Jurkat, Clone E6-1 (cell line): ENCODE measurements at regions not wholly inside any gene's neighbourhood (a gene's known extent, or its start where the extent isn't known, plus 50 kb on each side); places are given as distances from the start of the nearest gene placed in this dataset.
A peak's percentile ranks its signal among the peaks of the same experiment; 100 is the strongest.

Experiments
- DNase-seq: peaks from one replicate; pipeline ENCODE4 v3.0.0-alpha.2; 2011; ENCODE audit warnings: low read depth, low spot score
- H3K4me3 ChIP-seq: 2 replicates; pipeline ENCODE4 v1.5.1; 2011; ENCODE audit warnings: mild to moderate bottlenecking, low read length, control low read depth, moderate library complexity

DNA sequence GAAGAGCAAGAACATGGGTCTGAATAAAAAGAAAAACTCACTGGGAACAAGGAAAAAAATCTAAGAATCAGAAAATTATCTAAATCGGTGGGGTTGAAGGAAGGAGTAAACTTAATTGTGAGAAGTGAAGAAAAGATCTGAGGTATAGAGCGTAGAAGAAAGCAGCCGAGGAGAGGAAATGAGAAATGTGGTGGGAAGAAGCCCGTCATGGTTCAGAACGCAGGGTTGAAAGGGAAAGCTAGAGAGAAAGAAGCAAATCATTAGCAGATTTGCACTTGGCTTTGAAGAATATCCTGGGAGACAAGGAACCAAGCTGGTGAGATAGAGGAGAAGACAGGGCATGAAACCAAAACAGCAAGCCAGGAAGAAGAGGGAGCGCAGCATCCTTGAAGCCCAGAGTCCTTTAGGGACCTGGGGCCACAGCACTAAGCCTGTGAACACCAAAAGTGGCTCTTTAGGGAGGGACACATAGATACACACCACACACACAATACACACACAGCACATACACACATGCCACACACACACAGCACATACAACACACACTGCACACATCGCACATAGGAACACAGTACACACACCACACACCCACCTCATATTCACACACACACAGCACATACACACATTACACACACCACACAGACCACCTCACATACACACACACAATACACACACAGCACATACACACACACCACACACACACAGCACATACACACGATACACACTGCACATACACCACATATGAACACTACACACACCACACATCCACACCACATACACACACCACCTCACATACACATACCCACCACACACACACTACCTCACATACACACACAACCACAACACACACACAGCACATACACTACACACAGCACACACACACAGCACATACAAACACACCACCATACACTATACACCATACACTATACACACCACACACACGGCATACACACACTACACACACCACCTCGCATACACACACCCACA is 274.6 kb downstream of the ETAA1 start:
- no peak for DNase-seq
- H3K4me3 ChIP-seq = no peak overlapping the region

DNA sequence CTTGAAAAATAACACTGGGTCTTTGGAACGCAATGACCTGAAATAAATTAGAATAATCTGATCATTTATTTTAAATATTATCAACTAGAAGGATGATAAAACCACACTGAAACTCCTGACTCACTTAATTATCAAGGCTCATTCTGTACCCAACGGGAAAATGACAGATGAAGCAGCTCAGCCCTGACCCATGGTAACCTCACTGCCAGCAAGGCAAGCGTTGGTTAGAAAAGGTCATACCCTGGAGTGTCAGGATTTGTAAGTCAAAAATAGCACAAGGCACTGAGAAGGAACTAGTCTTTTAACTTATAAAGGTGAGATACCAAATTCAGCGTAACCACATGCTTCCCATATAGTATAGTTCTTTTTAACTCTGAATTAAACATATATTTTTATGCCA is 277.5 kb downstream of the ETAA1 start:
- no peak overlapping the region for H3K4me3 ChIP-seq
- DNase-seq = no peak

DNA sequence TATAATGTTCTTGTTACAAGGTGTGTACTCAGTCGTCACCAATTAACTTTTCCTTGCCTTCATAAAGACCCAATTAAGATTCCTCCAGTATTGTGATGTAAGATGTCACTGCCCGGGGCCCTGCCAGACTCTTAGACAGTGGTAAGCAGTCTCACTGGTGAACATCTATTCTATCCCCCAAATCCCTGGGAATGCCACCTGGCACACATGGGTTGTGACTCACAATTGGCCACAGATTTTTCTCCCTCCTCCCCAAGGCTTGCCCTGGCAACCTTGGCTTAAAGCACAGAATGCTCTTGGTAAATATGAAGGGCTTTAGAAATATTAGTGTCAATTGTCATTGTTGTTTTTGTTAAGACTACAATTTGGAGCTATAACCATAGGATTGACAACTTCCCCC is 287.9 kb downstream of the ETAA1 start:
- DNase-seq = no peak
- H3K4me3 ChIP-seq = no peak overlapping the region

- no peak for DNase-seq
- no peak overlapping the region for H3K4me3 ChIP-seq
Measured at GRCh38 chr2:67686254-67686653, 289.1 kb downstream of the ETAA1 start.

- H3K4me3 ChIP-seq = no peak overlapping the region
- DNase-seq = no peak
Measured at GRCh38 chr2:67689186-67689585, 292.1 kb downstream of the ETAA1 start.

GRCh38 chr2:67689651-67690050 is 292.5 kb downstream of the ETAA1 start:
- no peak for DNase-seq
- no peak overlapping the region for H3K4me3 ChIP-seq

GRCh38 chr2:67694445-67694844 is 297.3 kb downstream of the ETAA1 start:
- peak; percentile 16 for DNase-seq
- no peak overlapping the region for H3K4me3 ChIP-seq

GRCh38 chr2:67701011-67701410 is 303.9 kb downstream of the ETAA1 start:
- H3K4me3 ChIP-seq = no peak overlapping the region
- DNase-seq = no peak

- H3K4me3 ChIP-seq = no peak overlapping the region
- DNase-seq = no peak
Measured at GRCh38 chr2:67702284-67702683, 305.2 kb downstream of the ETAA1 start.

GRCh38 chr2:67702937-67703336 is 305.8 kb downstream of the ETAA1 start:
- no peak for DNase-seq
- H3K4me3 ChIP-seq = no peak overlapping the region

GRCh38 chr2:67706082-67706481 is 308.9 kb downstream of the ETAA1 start:
- H3K4me3 ChIP-seq = no peak overlapping the region
- DNase-seq = no peak

GRCh38 chr2:67707896-67708295 is 310.8 kb downstream of the ETAA1 start:
- DNase-seq = no peak
- H3K4me3 ChIP-seq = no peak overlapping the region

GRCh38 chr2:67709835-67710234 is 312.7 kb downstream of the ETAA1 start:
- H3K4me3 ChIP-seq = no peak overlapping the region
- no peak for DNase-seq

DNA sequence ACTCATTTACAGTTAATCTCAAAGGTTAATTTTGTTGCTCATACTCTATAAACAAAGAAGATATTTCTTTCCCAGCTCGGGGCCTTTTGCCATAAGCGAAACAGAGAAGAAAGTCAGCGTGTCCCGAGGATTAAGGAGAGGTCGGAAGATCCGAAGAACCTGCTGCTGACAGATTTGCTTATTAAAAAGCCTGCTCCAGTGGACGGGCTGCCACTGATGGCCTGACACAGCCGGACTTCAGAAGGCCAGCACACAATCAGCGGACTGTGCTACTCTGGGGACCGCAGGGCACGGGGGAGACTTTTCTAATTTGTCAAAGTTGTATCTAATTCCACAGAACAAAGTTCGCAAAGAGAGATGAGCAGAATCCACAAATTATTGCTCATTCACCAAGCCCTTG is 315.4 kb downstream of the ETAA1 start:
- DNase-seq = no peak
- H3K4me3 ChIP-seq = no peak overlapping the region

GRCh38 chr2:67713376-67713775 is 316.2 kb downstream of the ETAA1 start:
- no peak overlapping the region for H3K4me3 ChIP-seq
- DNase-seq = no peak

GRCh38 chr2:67716895-67717396 is 319.8 kb downstream of the ETAA1 start:
- no peak overlapping the region for H3K4me3 ChIP-seq
- DNase-seq = no peak

- DNase-seq = no peak
- no peak overlapping the region for H3K4me3 ChIP-seq
Measured at GRCh38 chr2:67717692-67718091, 320.6 kb downstream of the ETAA1 start.

DNA sequence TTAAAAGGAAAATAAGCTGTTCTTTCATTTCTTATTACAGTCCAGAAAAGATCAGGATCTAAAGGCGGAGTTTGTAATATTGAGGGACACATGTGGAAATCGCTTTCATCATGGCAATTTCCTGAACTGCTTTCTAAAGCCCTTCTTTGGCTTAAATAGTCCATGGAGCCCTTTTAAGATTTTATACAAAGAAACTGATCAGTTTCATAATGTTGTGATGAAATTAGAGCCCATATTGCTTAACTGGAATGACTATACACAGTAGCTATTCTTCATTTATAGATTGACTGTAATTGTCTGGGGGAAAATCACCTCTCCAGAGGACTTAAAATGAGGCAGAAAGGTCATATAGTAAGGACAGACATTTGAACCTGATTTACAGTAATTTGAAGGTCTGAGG is 322.2 kb downstream of the ETAA1 start:
- no peak overlapping the region for H3K4me3 ChIP-seq
- DNase-seq = no peak

DNA sequence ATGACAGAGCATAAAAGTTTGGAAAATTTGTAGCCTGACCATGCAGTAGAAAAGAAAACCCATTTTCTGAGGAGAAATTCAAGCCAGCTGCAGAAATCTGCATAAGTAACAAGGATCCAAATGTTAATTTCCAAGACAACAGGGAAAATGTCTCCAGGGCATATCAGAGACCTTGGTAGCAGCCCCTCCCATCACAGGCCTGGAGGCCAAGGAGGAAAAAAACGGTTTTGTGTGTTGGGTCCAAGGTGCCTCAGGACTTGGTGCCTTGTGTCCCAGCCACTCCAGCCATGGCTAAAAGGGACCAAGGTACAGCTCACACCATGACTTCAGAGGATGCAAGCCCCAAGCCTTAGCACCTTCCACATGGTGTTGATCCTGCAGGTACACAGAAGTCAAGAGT is 324.4 kb downstream of the ETAA1 start:
- H3K4me3 ChIP-seq = no peak overlapping the region
- DNase-seq = no peak

GRCh38 chr2:67724261-67724660 is 327.1 kb downstream of the ETAA1 start:
- DNase-seq = no peak
- H3K4me3 ChIP-seq = no peak overlapping the region

- H3K4me3 ChIP-seq = no peak overlapping the region
- no peak for DNase-seq
Measured at GRCh38 chr2:67725731-67726130, 328.6 kb downstream of the ETAA1 start.
